GM19035 (cell line): ENCODE measurements at regions not wholly inside any gene's neighbourhood (a gene's known extent, or its start where the extent isn't known, plus 50 kb on each side); places are given as distances from the start of the nearest gene placed in this dataset.
"Not testable (repeated sequence)": the region's sequence is repeated elsewhere in the genome, so short reads cannot be mapped to it uniquely, and the experiment has no call there.

Experiments
- ATAC-seq: cut with Tn5 transposase; IDR thresholded peaks from one replicate; pipeline ENCODE4 v1.9.1; 2021; ENCODE audit not compliant: unreplicated experiment

DNA sequence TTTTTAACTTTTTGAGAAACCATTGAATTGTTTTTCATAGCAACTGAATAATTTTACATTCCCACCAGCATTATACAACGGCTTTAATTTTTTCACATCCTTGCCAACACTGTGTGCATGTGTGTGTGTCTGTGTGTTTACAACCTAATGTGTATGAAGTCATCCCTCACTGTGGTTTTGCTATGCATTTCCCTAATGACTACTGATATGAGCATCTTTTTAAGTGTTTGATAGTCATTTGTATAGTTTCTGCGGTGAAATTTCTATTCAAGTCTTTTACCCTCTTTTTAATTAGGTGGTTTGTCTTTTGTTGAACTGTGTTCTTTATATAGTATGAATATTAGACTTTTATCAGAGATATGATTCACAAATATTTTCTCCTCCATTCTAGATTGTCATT lies 263.1 kb upstream of the COX7C start:
- ATAC-seq, result peak; percentile 53

DNA sequence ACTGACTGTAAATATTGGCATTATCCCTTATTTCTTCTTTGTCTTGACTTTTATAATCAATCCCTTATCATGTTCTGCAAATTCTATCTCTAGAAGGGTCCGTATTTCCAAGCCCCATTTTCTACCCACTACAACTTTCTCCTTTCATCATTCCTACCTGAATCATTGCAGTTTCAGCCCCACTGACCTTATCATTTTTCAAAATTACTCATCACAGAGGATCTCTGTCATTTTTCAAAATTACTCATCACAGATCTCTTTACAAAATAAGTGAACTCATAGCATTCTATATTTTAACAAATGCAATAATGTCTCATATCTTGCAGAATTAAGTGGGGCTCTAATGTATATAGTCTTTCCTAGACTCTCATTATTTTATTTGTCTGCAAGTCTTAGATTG lies 256.9 kb upstream of the COX7C start:
- ATAC-seq, result no peak

DNA sequence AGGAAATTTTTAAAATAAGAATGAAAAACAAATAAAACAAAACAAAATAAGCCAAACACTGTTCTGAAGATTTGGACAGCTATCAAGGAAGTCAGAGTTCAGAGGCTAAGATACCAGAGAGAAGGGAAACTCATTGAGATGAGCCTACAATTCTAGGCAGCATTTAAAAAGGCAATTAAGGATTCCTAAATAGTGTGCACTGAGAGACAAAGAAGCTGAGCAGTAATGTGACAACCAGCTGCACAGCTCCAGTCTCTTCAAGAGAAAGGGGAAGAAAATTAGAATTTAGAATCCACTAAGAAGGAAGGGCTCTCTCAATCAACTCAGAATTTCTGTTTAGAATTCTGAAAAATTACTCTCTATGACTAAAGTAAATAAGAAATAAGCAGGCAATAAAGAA lies 246.7 kb upstream of the COX7C start:
- no peak for ATAC-seq

DNA sequence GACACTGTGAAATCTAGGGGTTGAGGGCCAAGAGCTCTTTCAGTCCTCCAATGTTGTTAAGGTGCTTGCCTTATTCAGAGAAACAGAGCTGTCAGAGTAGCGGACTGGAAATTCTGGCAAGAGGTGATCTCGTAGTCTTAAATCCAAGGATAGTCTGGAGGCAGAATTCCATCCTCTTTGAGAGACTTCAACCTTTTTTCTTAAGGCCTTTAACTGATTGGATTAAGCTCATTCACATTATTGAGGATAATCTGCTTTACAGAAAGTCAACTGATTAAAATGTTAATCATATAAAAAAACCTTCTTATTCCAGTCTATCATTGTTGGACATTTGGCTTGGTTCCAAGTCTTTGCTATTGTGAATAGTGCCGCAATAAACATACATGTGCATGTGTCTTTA lies 243.1 kb upstream of the COX7C start:
- no peak for ATAC-seq

- ATAC-seq, result no peak
Observed at GRCh38 chr5:86376214-86376613, 241.5 kb upstream of the COX7C start.

DNA sequence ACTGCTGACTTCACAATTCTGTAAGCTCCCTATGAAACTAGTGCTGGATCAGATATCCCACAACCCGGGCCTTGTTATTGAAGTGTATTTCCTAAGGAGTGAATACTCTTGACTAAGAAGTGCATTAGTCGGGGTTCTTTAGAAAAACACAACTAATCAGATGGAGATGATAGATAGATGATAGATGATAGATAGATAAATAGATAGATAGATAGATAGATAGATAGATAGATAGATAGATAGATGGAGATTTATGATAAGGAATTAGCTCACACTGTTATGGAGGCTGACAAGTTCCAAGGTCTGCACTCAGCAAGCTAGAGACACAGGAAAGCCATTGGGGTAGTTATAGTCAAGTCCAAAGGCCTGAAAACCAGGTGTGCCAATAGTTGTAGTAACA lies 214.6 kb upstream of the COX7C start:
- ATAC-seq, result no peak

DNA sequence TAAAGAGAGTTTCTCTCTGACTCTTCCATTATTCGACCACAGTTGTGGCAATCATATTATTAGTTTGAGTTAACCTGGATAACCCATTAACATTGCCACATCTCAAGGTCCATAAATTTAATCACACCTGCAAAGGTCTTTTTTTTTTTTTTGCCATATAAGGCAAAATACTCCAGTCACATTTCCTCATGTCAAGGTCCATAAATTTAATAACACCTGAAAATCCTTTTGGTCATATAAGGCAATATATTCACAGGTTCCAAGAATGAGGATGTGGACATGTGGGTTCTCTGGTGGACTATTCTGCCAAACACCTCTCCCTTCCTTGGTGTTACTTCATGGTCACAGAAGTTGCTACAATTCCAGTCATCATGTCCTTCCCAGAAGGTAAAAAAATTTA lies 213.5 kb upstream of the COX7C start:
- no peak for ATAC-seq

DNA sequence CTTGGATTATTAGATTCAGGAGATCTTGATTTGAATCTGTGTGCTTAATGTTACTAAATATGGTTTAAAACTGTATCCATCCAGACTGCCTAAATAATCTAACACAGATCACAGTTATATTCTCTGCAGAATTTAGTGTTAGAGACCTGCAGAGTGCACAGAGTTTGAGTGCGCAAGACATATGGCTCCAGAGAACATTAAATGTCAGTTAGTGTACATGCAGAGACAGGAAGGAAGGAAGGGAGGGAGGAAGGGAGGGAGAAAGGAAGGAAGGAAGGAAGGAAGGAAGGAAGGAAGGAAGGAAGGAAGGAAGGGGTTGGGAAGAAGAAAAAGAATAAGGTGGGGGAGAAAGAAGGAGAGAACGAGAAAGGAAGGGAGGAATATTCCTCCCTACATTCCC lies 210.0 kb upstream of the COX7C start:
- no peak for ATAC-seq

- no peak for ATAC-seq
Observed at GRCh38 chr5:86411596-86411995, 206.1 kb upstream of the COX7C start.

GRCh38 chr5:86427158-86427557 lies 190.6 kb upstream of the COX7C start:
- ATAC-seq, result no peak

- no peak for ATAC-seq
Observed at GRCh38 chr5:86439593-86440110, 178.1 kb upstream of the COX7C start.

- ATAC-seq, result no peak
Observed at GRCh38 chr5:86442036-86442745, 175.6 kb upstream of the COX7C start.

DNA sequence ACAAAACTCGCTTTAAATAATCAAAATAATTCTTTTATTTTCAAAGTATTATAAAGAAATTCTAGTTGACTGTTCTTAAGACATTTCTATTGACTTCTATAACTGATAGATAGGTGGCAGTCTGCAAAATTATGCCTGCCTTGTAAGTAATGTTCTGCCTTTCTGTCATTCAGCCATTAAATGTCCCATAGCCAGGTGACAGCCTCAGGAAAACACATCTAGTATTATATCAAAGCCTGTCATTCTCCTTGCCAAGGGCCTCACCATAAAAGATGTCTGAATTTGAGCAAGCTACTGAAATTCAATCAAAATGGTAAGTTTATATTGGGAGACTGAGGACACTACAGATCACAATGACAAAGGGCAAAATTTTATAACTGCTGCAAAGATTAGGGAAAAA lies 170.4 kb upstream of the COX7C start:
- ATAC-seq, result no peak

DNA sequence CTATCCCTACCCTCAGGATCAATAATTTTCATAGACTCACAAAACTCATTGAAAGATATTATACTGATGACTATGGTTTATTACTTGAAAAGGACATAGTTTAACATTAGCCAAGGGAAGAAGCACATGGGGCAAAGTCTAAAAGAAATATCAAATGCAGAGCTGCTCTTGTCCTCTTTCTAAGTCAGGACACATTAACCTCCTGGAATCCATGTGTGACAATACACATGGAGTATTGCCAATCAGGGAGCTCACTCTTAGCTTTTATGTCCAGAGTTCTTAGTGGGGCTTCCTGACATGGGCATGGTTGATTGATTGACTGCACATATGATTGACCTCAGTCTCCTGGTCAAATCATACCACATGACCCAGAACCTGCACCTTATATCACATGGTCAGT lies 165.5 kb upstream of the COX7C start:
- no peak for ATAC-seq

- no peak for ATAC-seq
Observed at GRCh38 chr5:86460519-86460918, 157.2 kb upstream of the COX7C start.

GRCh38 chr5:86461169-86461956 lies 156.4 kb upstream of the COX7C start:
- ATAC-seq, result no peak

GRCh38 chr5:86463339-86463738 lies 154.4 kb upstream of the COX7C start:
- ATAC-seq, result no peak

- no peak for ATAC-seq
Observed at GRCh38 chr5:86465052-86465838, 152.5 kb upstream of the COX7C start.

GRCh38 chr5:86466721-86467120 lies 151.0 kb upstream of the COX7C start:
- ATAC-seq, result not testable (repeated sequence)

DNA sequence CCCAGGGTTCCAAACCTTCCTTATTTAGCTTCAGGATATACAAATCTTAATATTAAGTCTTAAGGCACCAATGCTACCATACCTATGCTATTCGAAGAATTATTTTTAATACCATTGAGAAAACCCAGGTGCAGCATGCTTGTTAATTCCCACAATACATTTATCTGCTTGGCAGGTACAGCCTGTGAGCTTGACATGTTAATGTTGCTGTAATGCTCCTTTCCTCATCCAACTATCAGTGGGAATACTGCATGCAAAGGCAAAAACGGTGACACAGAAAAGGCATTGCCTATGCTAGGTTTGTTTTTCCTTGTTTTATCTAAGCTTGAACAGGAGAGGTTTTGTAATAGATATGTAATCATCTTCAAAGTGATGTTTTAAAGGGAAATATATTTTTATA lies 135.7 kb upstream of the COX7C start:
- no peak for ATAC-seq

GRCh38 chr5:86493777-86494176 lies 124.0 kb upstream of the COX7C start:
- ATAC-seq, result no peak

DNA sequence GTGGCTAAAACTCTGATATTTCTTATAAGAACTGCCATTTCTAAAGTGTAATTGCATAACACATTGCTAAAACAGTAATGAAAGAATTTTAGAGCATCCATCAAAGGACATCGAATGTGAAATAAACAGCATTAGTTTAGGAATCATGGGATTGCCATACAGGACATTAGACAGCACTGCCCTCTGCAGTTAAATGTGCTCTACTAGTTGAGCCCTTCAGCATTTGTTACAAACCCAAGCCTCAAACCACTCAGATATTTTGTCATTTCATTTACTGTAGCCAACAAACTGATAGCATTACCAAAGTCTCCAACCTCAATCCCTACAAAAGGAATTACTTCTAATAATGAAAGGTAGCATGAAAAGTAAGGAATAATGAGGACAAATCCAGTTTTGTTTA lies 116.8 kb upstream of the COX7C start:
- no peak for ATAC-seq
